H1 (cell line): ENCODE measurements at regions not wholly inside any gene's neighbourhood (a gene's known extent, or its start where the extent isn't known, plus 50 kb on each side); places are given as distances from the start of the nearest gene placed in this dataset.

ENCODE experiments used
- CTCF ChIA-PET: fragments of 300-600 bp; sonication (Branson Sonifier 250); formaldehyde crosslinking; loops from one replicate; lab custom pipeline; 2021; ENCODE audit not compliant: partially characterized antibody; lab: Charles Lee
- POLR2A ChIA-PET: fragments of 300-600 bp; sonication (Branson Sonifier 250); formaldehyde crosslinking; loops from one replicate; lab custom pipeline; 2021; ENCODE audit warnings: inconsistent platforms; ENCODE audit not compliant: partially characterized antibody; lab: Charles Lee
- DNase-seq, 2 experiments: peaks; one replicate each; pipeline versions ENCODE4 v3.0.0 to v3.0.0-alpha.2; 2010 to 2022; ENCODE audit warnings: low spot score in 2 of 2, low read depth in 1 of 2, mixed read lengths in 1 of 2
- FAIRE-seq: peaks from 2 replicates; lab custom pipeline; 2011; peaks lifted over from hg19 to GRCh38; lab: Jason Lieb, UNC
- H2AFZ ChIP-seq: 2 replicates; pipeline ENCODE4 v1.8.1; 2012; ENCODE audit warnings: low read length, inconsistent platforms
- H2AK5ac ChIP-seq: 2 replicates; pipeline ENCODE4 v1.6.1; 2013; ENCODE audit warnings: low read depth, low read length
- H2BK120ac ChIP-seq: replicated peaks from 2 replicates; pipeline ENCODE3; 2013; ENCODE audit warnings: low read depth, low read length, inconsistent platforms
- H2BK12ac ChIP-seq: 2 replicates; pipeline ENCODE4 v1.6.1; 2013; ENCODE audit warnings: low read depth, low read length
- H2BK15ac ChIP-seq: 2 replicates; pipeline ENCODE4 v1.6.1; 2013; ENCODE audit warnings: low read length
- H2BK20ac ChIP-seq: 2 replicates; pipeline ENCODE4 v1.6.1; 2013; ENCODE audit warnings: low read length
- H2BK5ac ChIP-seq: 2 replicates; pipeline ENCODE4 v1.6.1; 2013; ENCODE audit warnings: low read depth, low read length
- H3K14ac ChIP-seq: 2 replicates; pipeline ENCODE4 v1.6.1; 2013; ENCODE audit warnings: inconsistent platforms; ENCODE audit not compliant: insufficient read length
- H3K18ac ChIP-seq: 2 replicates; pipeline ENCODE4 v1.6.1; 2013; ENCODE audit warnings: low read length; ENCODE audit errors: extremely low read depth
- H3K23ac ChIP-seq: 2 replicates; pipeline ENCODE4 v1.6.1; 2013; ENCODE audit warnings: inconsistent platforms; ENCODE audit not compliant: insufficient read length
- H3K23me2 ChIP-seq: 2 replicates; pipeline ENCODE4 v1.6.1; 2013; ENCODE audit warnings: low read depth, low read length
- H3K27ac ChIP-seq: 2 replicates; pipeline ENCODE4 v1.6.1; 2011; ENCODE audit warnings: low read depth, low read length, inconsistent platforms
- H3K27me3 ChIP-seq, 4 experiments: replicated peaks in 1 of 4; 1 replicate in 1 of 4; 2 replicates in 3 of 4; pipeline versions ENCODE4 v1.6.1 to v1.8.1; 2011 to 2013; ENCODE audit warnings: low read length in 3 of 4, mild to moderate bottlenecking in 3 of 4, inconsistent platforms in 2 of 4, mixed read lengths in 2 of 4, moderate library complexity in 1 of 4; ENCODE audit not compliant: control insufficient read depth in 3 of 4, insufficient read depth in 3 of 4; ENCODE audit errors: extremely low read depth in 1 of 4
- H3K36me3 ChIP-seq, 4 experiments: 2 replicates each; pipeline versions ENCODE4 v1.6.1 to v1.8.1; 2011 to 2013; ENCODE audit warnings: mild to moderate bottlenecking in 4 of 4, low read length in 3 of 4, moderate library complexity in 2 of 4, control low read depth in 1 of 4, inconsistent platforms in 1 of 4; ENCODE audit not compliant: insufficient read depth in 4 of 4, control insufficient read depth in 2 of 4
- H3K4ac ChIP-seq: replicated peaks from 2 replicates; pipeline ENCODE3; 2013; ENCODE audit warnings: low read length, low read depth, mixed read lengths, inconsistent platforms; ENCODE audit not compliant: insufficient read length
- H3K4me1 ChIP-seq, 4 experiments: replicated peaks in 1 of 4; 1 replicate in 1 of 4; 2 replicates in 3 of 4; pipeline versions ENCODE4 v1.6.1 to v1.8.1; 2011 to 2013; ENCODE audit warnings: low read length in 3 of 4, inconsistent platforms in 2 of 4, mixed read lengths in 1 of 4; ENCODE audit not compliant: insufficient read depth in 4 of 4, control insufficient read depth in 3 of 4
- H3K4me2 ChIP-seq, 2 experiments: 2 replicates each; pipeline versions ENCODE4 v1.6.1 to v1.8.1; 2011 to 2013; ENCODE audit warnings: low read depth in 2 of 2, low read length in 2 of 2, control low read depth in 1 of 2, inconsistent platforms in 1 of 2, mild to moderate bottlenecking in 1 of 2; ENCODE audit not compliant: insufficient read depth in 1 of 2
- H3K4me3 ChIP-seq, 4 experiments: fragments of 200-600, 300-600 bp in 1 of 4; sonication (generic), shearing (Covaris generic), sonication (Bioruptor Twin) in 1 of 4; 2 replicates each; pipeline versions ENCODE4 v1.5.1 to v1.8.1; 2011 to 2016; ENCODE audit warnings: low read length in 4 of 4, low read depth in 3 of 4, control low read depth in 2 of 4, inconsistent platforms in 2 of 4, mild to moderate bottlenecking in 2 of 4, mixed read lengths in 1 of 4, moderate library complexity in 1 of 4; ENCODE audit not compliant: insufficient read depth in 2 of 4; ENCODE audit errors: extremely low read depth in 1 of 4
- H3K56ac ChIP-seq: replicated peaks from 2 replicates; pipeline ENCODE3; 2013; ENCODE audit warnings: low read depth, mild to moderate bottlenecking, mixed read lengths, low read length, inconsistent platforms; ENCODE audit not compliant: insufficient read length
- H3K79me1 ChIP-seq: 2 replicates; pipeline ENCODE4 v1.6.1; 2013; ENCODE audit warnings: low read depth, low read length, control low read depth
- H3K79me2 ChIP-seq, 2 experiments: 2 replicates each; pipeline versions ENCODE4 v1.6.1 to v1.8.1; 2012 to 2013; ENCODE audit warnings: low read length in 2 of 2, mild to moderate bottlenecking in 2 of 2, inconsistent platforms in 1 of 2; ENCODE audit not compliant: insufficient read depth in 2 of 2, control insufficient read depth in 1 of 2
- H3K9ac ChIP-seq, 4 experiments: replicated peaks in 1 of 4; 1 replicate in 1 of 4; 2 replicates in 3 of 4; pipeline versions ENCODE4 v1.6.1 to v1.8.1; 2011 to 2013; ENCODE audit warnings: low read depth in 3 of 4, low read length in 3 of 4, control low read depth in 2 of 4, mild to moderate bottlenecking in 2 of 4, moderate library complexity in 2 of 4, inconsistent platforms in 1 of 4; ENCODE audit errors: extremely low read depth in 1 of 4
- H3K9me3 ChIP-seq, 2 experiments: 2 replicates each; pipeline versions ENCODE4 v1.6.1 to v1.8.1; 2012 to 2013; ENCODE audit warnings: mild to moderate bottlenecking in 2 of 2, moderate library complexity in 2 of 2, control low read depth in 1 of 2, inconsistent platforms in 1 of 2, low read depth in 1 of 2, low read length in 1 of 2, mixed read lengths in 1 of 2; ENCODE audit not compliant: insufficient read depth in 2 of 2
- H4K20me1 ChIP-seq, 2 experiments: replicated peaks in 1 of 2; 2 replicates each; pipeline versions ENCODE3 to v1.8.1; 2011 to 2013; ENCODE audit warnings: inconsistent platforms in 2 of 2, low read length in 2 of 2, mild to moderate bottlenecking in 1 of 2; ENCODE audit not compliant: insufficient read depth in 2 of 2, control insufficient read depth in 1 of 2
- H4K5ac ChIP-seq: 2 replicates; pipeline ENCODE4 v1.6.1; 2013; ENCODE audit warnings: low read length, low read depth, mixed read lengths, inconsistent platforms; ENCODE audit not compliant: insufficient read length
- H4K8ac ChIP-seq: 2 replicates; pipeline ENCODE4 v1.8.0; 2013; ENCODE audit warnings: mild to moderate bottlenecking, moderate library complexity, low read length, inconsistent platforms; ENCODE audit not compliant: insufficient read depth; ENCODE audit errors: extremely low read depth
- H4K91ac ChIP-seq: replicated peaks from 2 replicates; pipeline ENCODE3; 2013; ENCODE audit warnings: low read length, mixed read lengths, inconsistent platforms; ENCODE audit not compliant: insufficient read length
- CTBP2 ChIP-seq: IDR thresholded peaks from 2 replicates; pipeline ENCODE4 v1.7.0; 2011; ENCODE audit warnings: borderline replicate concordance, mild to moderate bottlenecking, moderate library complexity, mixed read lengths, low read length; ENCODE audit not compliant: insufficient read depth, insufficient read length
- TEAD4 ChIP-seq: IDR thresholded peaks from 2 replicates; pipeline ENCODE4 v1.6.1; 2012; ENCODE audit warnings: low read depth, low read length, inconsistent platforms, mixed read lengths
- WGBS, 2 experiments: shearing (Covaris generic) in 1 of 2; methylation state at CpG; one replicate each; pipeline versions ENCODE4 v1.1.6 to v1.1.7; 2013 to 2015; ENCODE audit warnings: low lambda C conversion rate in 2 of 2, mixed read lengths in 2 of 2, inconsistent platforms in 1 of 2, low coverage in 1 of 2, missing lambda C conversion rate in 1 of 2; ENCODE audit not compliant: insufficient replicate concordance in 2 of 2, insufficient coverage in 1 of 2, insufficient read length in 1 of 2; ENCODE audit errors: extremely low coverage in 1 of 2, missing lambda C conversion rate in 1 of 2; 5-methylcytosine and 5-hydroxymethylcytosine counted together

GRCh38 chr2:146301287-146301686, 1543.5 kb upstream of the ACVR2A start:
- TF ChIP-seq TEAD4, result no peak
- no peak for TF ChIP-seq CTBP2
- Histone ChIP-seq H3K9ac (no peak overlapping the region), H3K36me3 (no peaks in the 10 kb centered on the region), H3K4me2 (no peak overlapping the region), H4K5ac (no peak overlapping the region), H3K23ac (no peak overlapping the region), H4K91ac (no peak overlapping the region), H3K18ac (no peak overlapping the region), H2AFZ (no peak overlapping the region), H3K56ac (no peak overlapping the region), H3K4ac (no peak overlapping the region), H2AK5ac (no peak overlapping the region), H4K20me1 (no peaks in the 10 kb centered on the region), H3K79me2 (no peaks in the 10 kb centered on the region), H4K8ac (no peak overlapping the region), H3K4me3 (no peak overlapping the region), H2BK20ac (no peak overlapping the region), H2BK5ac (no peak overlapping the region), H3K9me3 (peaks cover 0 to 4% of the 10 kb centered on the region in 2 experiments; a peak in 1 of 4 replicates), H3K27ac (no peak overlapping the region), H3K4me1 (no peaks in the 10 kb centered on the region), H2BK120ac (no peak overlapping the region), H3K27me3 (no peaks in the 10 kb centered on the region), H2BK15ac (no peak overlapping the region), H3K23me2 (no peaks in the 10 kb centered on the region), H3K79me1 (no peaks in the 10 kb centered on the region), H3K14ac (no peak overlapping the region), H2BK12ac (no peak overlapping the region)
- ChIA-PET CTCF (no interaction called here), POLR2A (no interaction called here)
- FAIRE-seq (no peak), DNase-seq (no peak)
- 94% methylated on average over 2 of the region's 2 CpGs; no CpG with 5 or more reads in 1 of the 2 experiments for WGBS, 2 experiments
